GM13976 (cell line): ENCODE measurements at regions not wholly inside any gene's neighbourhood (a gene's known extent, or its start where the extent isn't known, plus 50 kb on each side); places are given as distances from the start of the nearest gene placed in this dataset.

Experiments used
- DNase-seq: peaks from one replicate; pipeline ENCODE4 v3.0.0; 2012; ENCODE audit warnings: low spot score
- in situ Hi-C: fragments of 300-500 bp; cut with MboI; formaldehyde crosslinking; loops from one replicate; pipeline ENCODE4 v1.12.0; 2022; ENCODE audit warnings: low sequenced_read_pairs, mixed read lengths, inconsistent platforms; ENCODE audit not compliant: unreplicated experiment
- TF ChIP-seq, protein P1 (sequence below): IDR thresholded peaks from 2 replicates; pipeline ENCODE4 v1.5.1; 2012; ENCODE audit warnings: borderline replicate concordance, mild to moderate bottlenecking; ENCODE audit not compliant: insufficient read depth; ENCODE audit errors: extremely low read depth, missing control alignments, control extremely low read depth

DNA sequence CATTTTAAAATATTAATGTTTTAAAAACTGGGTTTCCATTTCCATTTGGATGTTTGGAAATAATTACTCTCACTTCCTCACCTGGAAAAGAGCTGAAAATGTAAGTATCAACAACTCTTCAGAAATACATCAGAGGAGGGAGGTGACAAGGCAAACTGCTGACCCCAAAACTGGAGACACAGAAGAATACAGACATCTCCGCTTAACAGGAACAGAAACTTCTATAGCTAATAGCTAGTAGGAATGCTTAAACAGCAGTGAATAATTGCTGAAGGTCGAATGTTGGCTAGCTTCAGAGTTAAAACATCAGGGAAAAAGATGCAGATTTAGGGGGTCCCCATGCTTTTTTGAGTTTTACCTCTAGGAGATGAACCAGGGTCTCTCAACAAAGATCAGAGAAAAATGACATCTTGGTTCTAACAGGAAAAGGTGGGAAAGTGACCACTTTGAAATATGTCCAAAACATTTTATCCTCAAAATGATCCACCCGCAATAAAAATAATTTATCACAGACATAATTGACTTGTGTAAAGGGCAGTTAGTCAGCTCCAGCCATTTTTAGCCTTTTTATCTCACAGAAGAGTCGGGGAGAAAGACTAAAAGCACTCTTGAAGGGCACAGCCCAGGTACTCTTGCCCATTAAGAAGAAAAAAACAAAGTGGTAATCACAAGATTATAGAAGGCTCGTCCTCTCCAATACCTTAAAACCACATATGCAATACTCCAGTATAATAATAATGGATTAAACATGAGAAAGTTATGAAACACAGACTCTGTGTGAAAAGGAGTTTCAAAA lies 1474.9 kb downstream of the EFNA5 start:
- TF ChIP-seq, protein P1, sequence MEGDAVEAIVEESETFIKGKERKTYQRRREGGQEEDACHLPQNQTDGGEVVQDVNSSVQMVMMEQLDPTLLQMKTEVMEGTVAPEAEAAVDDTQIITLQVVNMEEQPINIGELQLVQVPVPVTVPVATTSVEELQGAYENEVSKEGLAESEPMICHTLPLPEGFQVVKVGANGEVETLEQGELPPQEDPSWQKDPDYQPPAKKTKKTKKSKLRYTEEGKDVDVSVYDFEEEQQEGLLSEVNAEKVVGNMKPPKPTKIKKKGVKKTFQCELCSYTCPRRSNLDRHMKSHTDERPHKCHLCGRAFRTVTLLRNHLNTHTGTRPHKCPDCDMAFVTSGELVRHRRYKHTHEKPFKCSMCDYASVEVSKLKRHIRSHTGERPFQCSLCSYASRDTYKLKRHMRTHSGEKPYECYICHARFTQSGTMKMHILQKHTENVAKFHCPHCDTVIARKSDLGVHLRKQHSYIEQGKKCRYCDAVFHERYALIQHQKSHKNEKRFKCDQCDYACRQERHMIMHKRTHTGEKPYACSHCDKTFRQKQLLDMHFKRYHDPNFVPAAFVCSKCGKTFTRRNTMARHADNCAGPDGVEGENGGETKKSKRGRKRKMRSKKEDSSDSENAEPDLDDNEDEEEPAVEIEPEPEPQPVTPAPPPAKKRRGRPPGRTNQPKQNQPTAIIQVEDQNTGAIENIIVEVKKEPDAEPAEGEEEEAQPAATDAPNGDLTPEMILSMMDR, result no peak
- no peak for DNase-seq
- in situ Hi-C loops, result no loop called here

DNA sequence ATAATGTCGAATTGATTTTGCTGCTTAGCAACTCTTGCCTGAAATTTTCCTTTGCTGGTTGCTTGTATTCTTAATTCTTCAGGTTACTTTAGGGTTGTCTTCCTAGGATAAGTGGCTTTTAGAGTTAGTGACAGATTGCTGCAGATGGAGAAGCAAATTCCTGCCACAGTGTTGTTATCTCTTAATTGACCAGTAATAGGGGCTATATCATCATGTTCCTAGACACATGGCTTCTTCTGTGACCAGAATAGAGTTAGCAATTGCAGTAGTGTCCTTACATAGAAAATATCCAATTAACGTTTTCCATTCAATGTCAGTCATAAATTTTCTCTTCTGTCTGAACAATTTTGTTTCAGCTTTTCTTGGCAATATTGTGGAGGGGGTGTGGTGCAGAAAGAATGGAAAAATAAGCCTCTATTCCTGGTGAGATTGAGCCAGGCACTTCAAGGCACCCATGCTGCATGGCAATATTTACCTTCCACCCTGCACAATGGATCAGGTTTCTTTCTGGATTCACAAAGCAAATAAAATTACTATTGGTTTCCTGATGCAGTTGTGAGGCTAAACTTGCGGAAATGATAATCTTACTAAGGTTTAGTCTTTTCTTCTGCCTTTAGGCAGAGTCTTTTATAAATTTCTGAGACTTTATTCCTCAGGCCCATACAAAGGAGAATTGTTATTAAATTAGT lies 1481.5 kb downstream of the EFNA5 start:
- in situ Hi-C loops, result no loop called here
- DNase-seq, result no peak
- TF ChIP-seq, protein P1, result no peak

DNA sequence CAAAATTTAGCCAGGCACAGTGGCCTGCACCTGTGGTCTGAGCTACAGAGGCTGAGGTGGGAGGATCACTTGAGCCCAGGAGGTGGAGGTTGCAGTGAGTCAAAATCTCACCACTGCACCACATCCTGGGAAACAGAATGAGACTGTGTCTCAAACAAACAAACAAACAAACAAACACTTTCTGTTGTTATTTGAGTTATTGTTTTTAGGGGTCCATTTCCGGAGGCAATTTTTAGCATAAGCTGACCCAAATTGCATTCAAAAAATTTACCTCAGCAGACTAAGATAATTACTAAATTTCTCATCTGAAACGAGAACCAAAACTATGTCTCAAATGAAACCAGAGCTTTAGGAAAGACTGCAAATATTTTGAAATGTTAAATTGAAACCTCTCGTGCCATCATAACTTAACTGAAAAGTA lies 1485.1 kb downstream of the EFNA5 start:
- TF ChIP-seq, protein P1, result no peak
- in situ Hi-C loops, result no loop called here
- DNase-seq, result no peak

DNA sequence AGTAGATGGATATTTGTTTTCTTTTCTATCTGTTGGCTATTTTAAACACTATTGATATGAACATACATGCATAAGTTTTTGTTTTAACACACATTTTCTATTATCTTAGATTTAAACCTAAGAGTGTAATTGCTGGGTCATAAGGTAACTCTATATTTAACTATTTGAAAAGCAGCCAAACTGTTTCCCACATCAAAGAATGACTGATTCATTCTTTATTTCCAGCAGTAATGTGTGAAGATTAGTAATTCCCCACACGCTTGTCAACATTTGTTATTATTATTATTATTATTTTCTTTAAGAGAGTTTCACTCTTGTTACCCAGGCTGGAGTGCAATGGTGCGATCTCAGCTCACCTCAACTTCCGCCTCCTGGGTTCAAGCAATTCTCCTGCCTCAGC lies 1495.8 kb downstream of the EFNA5 start:
- TF ChIP-seq, protein P1, result no peak
- DNase-seq, result no peak
- in situ Hi-C loops, result no loop called here

DNA sequence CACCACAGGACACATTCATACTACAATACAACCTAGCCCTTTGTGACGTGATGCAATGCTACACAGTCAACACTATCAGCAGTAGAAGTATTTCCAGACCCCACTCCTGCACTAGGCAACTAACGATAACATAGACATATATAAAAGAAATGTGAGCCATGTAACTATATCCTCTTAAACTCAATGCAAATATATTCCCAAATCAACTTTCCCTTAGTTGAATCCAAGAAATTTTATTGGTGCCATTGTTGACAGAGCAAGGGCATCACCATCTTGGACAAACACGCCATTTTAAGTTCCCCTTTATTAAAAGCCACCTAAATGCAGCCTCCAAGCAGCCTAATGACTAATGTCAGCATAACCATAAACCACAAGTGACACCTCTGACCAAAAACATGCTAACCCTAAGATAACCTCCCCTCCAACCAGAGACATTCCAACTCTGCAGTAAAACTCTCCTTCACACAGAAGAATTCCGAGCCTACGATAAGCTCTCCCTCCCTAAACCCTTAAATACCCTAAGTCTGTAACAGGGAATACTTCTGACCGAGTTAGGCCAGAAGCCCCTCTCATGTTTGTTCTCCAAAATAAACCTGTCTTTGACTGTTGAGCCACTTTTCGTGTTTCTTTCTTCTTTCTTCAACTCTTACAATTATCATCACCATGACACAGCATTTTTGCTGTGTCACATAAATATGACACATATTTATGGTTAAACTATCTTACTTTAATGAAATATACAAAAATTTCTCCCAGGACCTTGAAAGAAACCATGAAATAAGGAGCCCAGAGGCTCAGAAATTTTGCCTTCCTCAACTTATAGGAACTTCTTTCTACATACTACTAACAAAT lies 1497.8 kb downstream of the EFNA5 start:
- DNase-seq, result no peak
- in situ Hi-C loops, result no loop called here
- TF ChIP-seq, protein P1, result no peak

DNA sequence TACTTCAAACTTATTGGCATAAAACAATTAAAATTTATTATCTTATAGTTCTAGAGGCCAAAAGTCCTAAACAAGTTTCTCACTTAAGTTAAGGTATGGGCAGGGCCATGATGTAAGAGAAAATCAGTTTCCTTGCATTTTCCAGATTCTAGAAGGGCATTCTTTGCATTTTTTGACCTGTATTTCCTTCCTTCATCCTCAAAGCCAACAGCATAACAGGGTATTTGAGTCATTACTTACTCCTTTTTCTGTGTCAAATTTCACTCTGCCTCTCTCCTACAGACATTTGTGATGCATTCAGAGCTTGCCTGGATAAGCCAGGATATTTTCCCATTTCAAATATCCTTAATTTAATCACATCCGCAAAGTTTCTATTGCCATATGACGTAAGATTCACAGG lies 1499.0 kb downstream of the EFNA5 start:
- DNase-seq, result no peak
- in situ Hi-C loops, result no loop called here
- TF ChIP-seq, protein P1, result no peak
